ENCODE measurements at regions not wholly inside any gene's neighbourhood (a gene's known extent, or its start where the extent isn't known, plus 50 kb on each side); places are given as distances from the start of the nearest gene placed in this dataset.

- Histone ChIP-seq H3K27ac (ENCODE audit: poor library complexity, severe bottlenecking) (no peak overlapping the region), H3K4me1 (ENCODE audit: insufficient read depth, poor library complexity, severe bottlenecking) (no peaks in the 10 kb centered on the region), H3K27me3 (ENCODE audit: insufficient read depth, poor library complexity, severe bottlenecking) (peaks cover 7% of the 10 kb centered on the region), H3K36me3 (ENCODE audit: low read depth) (no peaks in the 10 kb centered on the region), H3K9me3 (ENCODE audit: severe bottlenecking) (no peaks in the 10 kb centered on the region), H3K4me3 (ENCODE audit: severe bottlenecking) (no peak overlapping the region)
- ATAC-seq (ENCODE audit: low read depth) (no peak), DNase-seq (ENCODE audit: low spot score) (no peak)
- TF ChIP-seq CTCF (IDR thresholded peaks at IDR 0.05; ENCODE audit: poor library complexity, severe bottlenecking) = no peak
Observed at GRCh38 chr9:22898591-22898990, 452.0 kb downstream of the DMRTA1 start.

GRCh38 chr9:22911632-22912031 lies 465.0 kb downstream of the DMRTA1 start:
- TF ChIP-seq CTCF (IDR thresholded peaks at IDR 0.05; ENCODE audit: poor library complexity, severe bottlenecking) = no peak
- peaks cover 4% of the 10 kb centered on the region for H3K27me3 ChIP-seq (ENCODE audit: insufficient read depth, poor library complexity, severe bottlenecking)
- DNase-seq (ENCODE audit: low spot score) (no peak), ATAC-seq (ENCODE audit: low read depth) (no peak)
- no peak overlapping the region for H3K4me3 ChIP-seq (ENCODE audit: severe bottlenecking)
- no peaks in the 10 kb centered on the region for H3K36me3 ChIP-seq (ENCODE audit: low read depth)
- no peak overlapping the region for H3K27ac ChIP-seq (ENCODE audit: poor library complexity, severe bottlenecking)
- no peaks in the 10 kb centered on the region for H3K4me1 ChIP-seq (ENCODE audit: insufficient read depth, poor library complexity, severe bottlenecking)
- no peaks in the 10 kb centered on the region for H3K9me3 ChIP-seq (ENCODE audit: severe bottlenecking)

GRCh38 chr9:22913026-22913425 lies 466.4 kb downstream of the DMRTA1 start:
- no peak for DNase-seq (ENCODE audit: low spot score)
- H3K36me3 ChIP-seq (ENCODE audit: low read depth) = no peaks in the 10 kb centered on the region
- no peaks in the 10 kb centered on the region for H3K4me1 ChIP-seq (ENCODE audit: insufficient read depth, poor library complexity, severe bottlenecking)
- no peak overlapping the region for H3K4me3 ChIP-seq (ENCODE audit: severe bottlenecking)
- ATAC-seq (ENCODE audit: low read depth) = no peak
- no peaks in the 10 kb centered on the region for H3K9me3 ChIP-seq (ENCODE audit: severe bottlenecking)
- H3K27me3 ChIP-seq (ENCODE audit: insufficient read depth, poor library complexity, severe bottlenecking) = peaks cover 4% of the 10 kb centered on the region
- H3K27ac ChIP-seq (ENCODE audit: poor library complexity, severe bottlenecking) = no peak overlapping the region
- no peak for TF ChIP-seq CTCF (IDR thresholded peaks at IDR 0.05; ENCODE audit: poor library complexity, severe bottlenecking)

- H3K4me3 ChIP-seq (ENCODE audit: severe bottlenecking) = no peak overlapping the region
- no peak for DNase-seq (ENCODE audit: low spot score)
- H3K36me3 ChIP-seq (ENCODE audit: low read depth) = no peaks in the 10 kb centered on the region
- peaks cover 4% of the 10 kb centered on the region for H3K27me3 ChIP-seq (ENCODE audit: insufficient read depth, poor library complexity, severe bottlenecking)
- no peak for TF ChIP-seq CTCF (IDR thresholded peaks at IDR 0.05; ENCODE audit: poor library complexity, severe bottlenecking)
- no peak overlapping the region for H3K27ac ChIP-seq (ENCODE audit: poor library complexity, severe bottlenecking)
- H3K4me1 ChIP-seq (ENCODE audit: insufficient read depth, poor library complexity, severe bottlenecking) = no peaks in the 10 kb centered on the region
- H3K9me3 ChIP-seq (ENCODE audit: severe bottlenecking) = no peaks in the 10 kb centered on the region
- no peak for ATAC-seq (ENCODE audit: low read depth)
Observed at GRCh38 chr9:22913518-22913917, 466.9 kb downstream of the DMRTA1 start.

GRCh38 chr9:22916148-22916547 lies 469.5 kb downstream of the DMRTA1 start:
- H3K27me3 ChIP-seq (ENCODE audit: insufficient read depth, poor library complexity, severe bottlenecking) = peaks cover 4% of the 10 kb centered on the region
- ATAC-seq (ENCODE audit: low read depth) (no peak), DNase-seq (ENCODE audit: low spot score) (no peak)
- no peaks in the 10 kb centered on the region for H3K9me3 ChIP-seq (ENCODE audit: severe bottlenecking)
- no peaks in the 10 kb centered on the region for H3K36me3 ChIP-seq (ENCODE audit: low read depth)
- TF ChIP-seq CTCF (IDR thresholded peaks at IDR 0.05; ENCODE audit: poor library complexity, severe bottlenecking) = no peak
- H3K4me3 ChIP-seq (ENCODE audit: severe bottlenecking) = no peak overlapping the region
- H3K4me1 ChIP-seq (ENCODE audit: insufficient read depth, poor library complexity, severe bottlenecking) = no peaks in the 10 kb centered on the region
- no peak overlapping the region for H3K27ac ChIP-seq (ENCODE audit: poor library complexity, severe bottlenecking)

Measured in RWPE2 (cell line).